ENCODE measurements at regions not wholly inside any gene's neighbourhood (a gene's known extent, or its start where the extent isn't known, plus 50 kb on each side); places are given as distances from the start of the nearest gene placed in this dataset.
"Not testable (repeated sequence)": the region's sequence is repeated elsewhere in the genome, so short reads cannot be mapped to it uniquely, and the experiment has no call there.

- no peak for TF ChIP-seq CTCF (IDR thresholded peaks at IDR 0.05; ENCODE audit: low read length, missing control alignments)
- no peak for DNase-seq (ENCODE audit: low read depth)
- H3K4me3 ChIP-seq (replicated peaks; ENCODE audit: low read depth, low read length): no peak overlapping the region
Measured at GRCh38 chr13:33659466-33659865, 158.5 kb upstream of the RFC3 start.

GRCh38 chr13:33659894-33660293 is 158.1 kb upstream of the RFC3 start:
- TF ChIP-seq CTCF (IDR thresholded peaks at IDR 0.05; ENCODE audit: low read length, missing control alignments): no peak
- no peak overlapping the region for H3K4me3 ChIP-seq (replicated peaks; ENCODE audit: low read depth, low read length)
- no peak for DNase-seq (ENCODE audit: low read depth)

- TF ChIP-seq CTCF (IDR thresholded peaks at IDR 0.05; ENCODE audit: low read length, missing control alignments): no peak
- H3K4me3 ChIP-seq (replicated peaks; ENCODE audit: low read depth, low read length): no peak overlapping the region
- DNase-seq (ENCODE audit: low read depth): no peak
Measured at GRCh38 chr13:33662392-33662791, 155.6 kb upstream of the RFC3 start.

- no peak for TF ChIP-seq CTCF (IDR thresholded peaks at IDR 0.05; ENCODE audit: low read length, missing control alignments)
- DNase-seq (ENCODE audit: low read depth): no peak
- no peak overlapping the region for H3K4me3 ChIP-seq (replicated peaks; ENCODE audit: low read depth, low read length)
Measured at GRCh38 chr13:33665626-33666175, 152.2 kb upstream of the RFC3 start.

- TF ChIP-seq CTCF (IDR thresholded peaks at IDR 0.05; ENCODE audit: low read length, missing control alignments): no peak
- no peak overlapping the region for H3K4me3 ChIP-seq (replicated peaks; ENCODE audit: low read depth, low read length)
- DNase-seq (ENCODE audit: low read depth): no peak
Measured at GRCh38 chr13:33671560-33671959, 146.4 kb upstream of the RFC3 start.

GRCh38 chr13:33672022-33672421 is 145.9 kb upstream of the RFC3 start:
- not testable (repeated sequence) for H3K4me3 ChIP-seq (replicated peaks; ENCODE audit: low read depth, low read length); DNase-seq (ENCODE audit: low read depth)

GRCh38 chr13:33676045-33676989 is 141.6 kb upstream of the RFC3 start:
- no peak for TF ChIP-seq CTCF (IDR thresholded peaks at IDR 0.05; ENCODE audit: low read length, missing control alignments)
- peak overlapping the region; percentile 61 for H3K4me3 ChIP-seq (replicated peaks; ENCODE audit: low read depth, low read length)
- DNase-seq (ENCODE audit: low read depth): peak; percentile 67
